DND-41 (cell line): ENCODE measurements at regions not wholly inside any gene's neighbourhood (a gene's known extent, or its start where the extent isn't known, plus 50 kb on each side); places are given as distances from the start of the nearest gene placed in this dataset.

Source experiments
- CTCF ChIP-seq: IDR thresholded peaks from 2 replicates; pipeline ENCODE4 v1.5.1; 2012; ENCODE audit warnings: borderline replicate concordance, low read length, moderate library complexity, mild to moderate bottlenecking; ENCODE audit not compliant: poor library complexity, severe bottlenecking; ENCODE audit errors: extremely low read depth
- EZH2 ChIP-seq: IDR thresholded peaks from 3 replicates; pipeline ENCODE4 v1.6.1; 2012; ENCODE audit warnings: borderline replicate concordance, low read depth, mild to moderate bottlenecking, moderate library complexity, low read length, inconsistent platforms; ENCODE audit not compliant: severe bottlenecking

- no peak for TF ChIP-seq CTCF
- TF ChIP-seq EZH2: no peak
Measured at GRCh38 chr5:172556971-172557461, 84.0 kb upstream of the NEURL1B start.
